B cell (primary cell): ENCODE measurements at regions not wholly inside any gene's neighbourhood (a gene's known extent, or its start where the extent isn't known, plus 50 kb on each side); places are given as distances from the start of the nearest gene placed in this dataset.

ENCODE experiments used
- ATAC-seq: fragments of 200-7000 bp; cut with Tn5 transposase; one replicate; pipeline ENCODE4 v1.10.0; 2021; ENCODE audit warnings: low read depth, mild to moderate bottlenecking, moderate number of reproducible peaks, moderate library complexity
- CTCF ChIA-PET: fragments of 350-600 bp; sonication (Branson Sonifier 250); formaldehyde crosslinking; loops from one replicate; lab custom pipeline; 2021; ENCODE audit warnings: antibody characterized with exemption, inconsistent platforms; lab: Charles Lee
- POLR2A ChIA-PET: fragments of 350-600 bp; sonication (Branson Sonifier 250); formaldehyde crosslinking; loops from one replicate; lab custom pipeline; 2021; ENCODE audit warnings: antibody characterized with exemption; lab: Charles Lee
- DNase-seq: peaks from one replicate; pipeline ENCODE4 v3.0.0; 2013
- H2AFZ ChIP-seq: 2 replicates; pipeline ENCODE4 v1.6.1; 2012; ENCODE audit warnings: mild to moderate bottlenecking, low read depth, low read length; ENCODE audit not compliant: insufficient read depth, poor library complexity, severe bottlenecking
- H3K27ac ChIP-seq, 2 donors: 1 replicate in 1 of 2; 2 replicates in 1 of 2; pipeline ENCODE4 v1.5.1; 2012 to 2013; ENCODE audit warnings: low read length in 2 of 2, mild to moderate bottlenecking in 2 of 2, moderate library complexity in 1 of 2
- H3K27me3 ChIP-seq, 4 experiments: fragments of 200-600 bp in 1 of 4; sonication (generic) in 1 of 4; replicated peaks in 1 of 4; 1 replicate in 2 of 4; 2 replicates in 2 of 4; pipeline versions ENCODE4 v1.6.1 to v1.7.0; 2013 to 2016; ENCODE audit warnings: low read length in 3 of 4, mild to moderate bottlenecking in 2 of 4, mixed read lengths in 1 of 4, moderate library complexity in 1 of 4; ENCODE audit not compliant: insufficient read depth in 4 of 4, control insufficient read depth in 3 of 4; ENCODE audit errors: control extremely low read depth in 1 of 4
- H3K36me3 ChIP-seq, 2 experiments: replicated peaks in 1 of 2; 1 replicate in 1 of 2; 2 replicates in 1 of 2; pipeline versions ENCODE4 v1.6.1 to v1.7.1; 2013; ENCODE audit warnings: low read length in 1 of 2; ENCODE audit not compliant: insufficient read depth in 2 of 2, control insufficient read depth in 1 of 2; ENCODE audit errors: control extremely low read depth in 1 of 2, extremely low read depth in 1 of 2
- H3K4me1 ChIP-seq, 2 donors: fragments of 200-600 bp in 1 of 2; sonication (generic) in 1 of 2; 1 replicate in 1 of 2; 2 replicates in 1 of 2; pipeline versions ENCODE4 v1.5.1 to v1.6.1; 2013 to 2017; ENCODE audit warnings: low read length in 2 of 2; ENCODE audit not compliant: control insufficient read depth in 2 of 2, insufficient read depth in 2 of 2
- H3K4me2 ChIP-seq: replicated peaks from 2 replicates; pipeline ENCODE3; 2012; ENCODE audit warnings: mild to moderate bottlenecking, low read depth, low read length; ENCODE audit not compliant: poor library complexity, severe bottlenecking
- H3K4me3 ChIP-seq, 5 experiments: fragments of 200-600 bp in 1 of 5; sonication (generic) in 1 of 5; 1 replicate in 3 of 5; 2 replicates in 2 of 5; pipeline versions ENCODE4 v1.5.1 to v1.7.0; 2011 to 2016; ENCODE audit warnings: low read length in 4 of 5, mild to moderate bottlenecking in 4 of 5, low read depth in 2 of 5, control low read depth in 1 of 5, moderate library complexity in 1 of 5; ENCODE audit not compliant: insufficient read depth in 1 of 5; ENCODE audit errors: control extremely low read depth in 1 of 5, extremely low read depth in 1 of 5
- H3K79me2 ChIP-seq: fragments of 200-600 bp; sonication (generic); one replicate; pipeline ENCODE4 v1.6.0; 2016; ENCODE audit warnings: low read length; ENCODE audit not compliant: control insufficient read depth, insufficient read depth
- H3K9ac ChIP-seq: fragments of 200-600 bp; sonication (generic); 2 replicates; pipeline ENCODE4 v1.6.1; 2017; ENCODE audit warnings: mild to moderate bottlenecking, low read length, moderate library complexity
- H3K9me3 ChIP-seq, 3 donors: one replicate each; pipeline versions ENCODE4 v1.6.1 to v1.7.1; 2013; ENCODE audit warnings: low read length in 2 of 3; ENCODE audit not compliant: control insufficient read depth in 2 of 3, insufficient read depth in 1 of 3; ENCODE audit errors: control extremely low read depth in 1 of 3
- H4K20me1 ChIP-seq: 2 replicates; pipeline ENCODE4 v1.6.0; 2012; ENCODE audit warnings: mild to moderate bottlenecking, low read length; ENCODE audit not compliant: insufficient read depth, control insufficient read depth, poor library complexity, severe bottlenecking
- H3K27ac Mint-ChIP-seq: one replicate; pipeline ENCODE4 v1.8.0; 2021; ENCODE audit warnings: mixed read lengths
- H3K27me3 Mint-ChIP-seq: one replicate; pipeline ENCODE4 v1.8.0; 2021; ENCODE audit warnings: mixed read lengths
- H3K4me1 Mint-ChIP-seq: one replicate; pipeline ENCODE4 v1.8.0; 2021; ENCODE audit warnings: mixed read lengths
- H3K4me3 Mint-ChIP-seq: one replicate; pipeline ENCODE4 v1.8.0; 2021; ENCODE audit warnings: mixed read lengths
- H3K9me3 Mint-ChIP-seq: one replicate; pipeline ENCODE4 v1.8.0; 2022; ENCODE audit warnings: mixed read lengths; ENCODE audit not compliant: insufficient read depth
- CTCF ChIP-seq: fragments of 200-600 bp; IDR thresholded peaks from one replicate; pipeline ENCODE4 v1.8.0; 2022; ENCODE audit warnings: antibody characterized with exemption, mild to moderate bottlenecking
- EZH2 ChIP-seq: IDR thresholded peaks from 2 replicates; pipeline ENCODE4 v1.6.1; 2012; ENCODE audit warnings: borderline replicate concordance, low read depth, mild to moderate bottlenecking, moderate library complexity, low read length; ENCODE audit not compliant: insufficient read depth, poor library complexity, severe bottlenecking
- WGBS: methylation state at CpG from one replicate; pipeline ENCODE4 v1.1.5; 2013; ENCODE audit warnings: missing lambda C conversion rate; ENCODE audit not compliant: insufficient coverage; 5-methylcytosine and 5-hydroxymethylcytosine counted together
- intact Hi-C: fragments of 100-400 bp; cut with micrococcal nuclease; formaldehyde crosslinking; loops from one replicate; pipeline ENCODE4 v1.10.0; 2022

GRCh38 chr1:239803781-239804180 lies 287.9 kb upstream of the FMN2 start:
- WGBS, result 81% methylated on average over 6 of the region's 6 CpGs

GRCh38 chr1:239804266-239804665 lies 287.4 kb upstream of the FMN2 start:
- Histone ChIP-seq H3K36me3 (no peaks in the 10 kb centered on the region), H3K27ac (no peak overlapping the region), H3K4me2 (no peak overlapping the region), H3K4me3 (no peak overlapping the region), H3K79me2 (no peaks in the 10 kb centered on the region), H3K9me3 (no peaks in the 10 kb centered on the region), H3K4me1 (no peaks in the 10 kb centered on the region), H2AFZ (no peak overlapping the region), H4K20me1 (no peaks in the 10 kb centered on the region), H3K27me3 (no peaks in the 10 kb centered on the region), H3K9ac (no peak overlapping the region)
- Mint-ChIP-seq H3K4me3 (no peak overlapping the region), H3K9me3 (no peaks in the 10 kb centered on the region), H3K27ac (no peak overlapping the region), H3K4me1 (no peaks in the 10 kb centered on the region), H3K27me3 (no peaks in the 10 kb centered on the region)
- WGBS, result 97% methylated on average over 4 of the region's 4 CpGs
- no peak for ATAC-seq
- ChIA-PET POLR2A (no interaction called here), CTCF (no interaction called here)
- intact Hi-C loops, result no loop called here
- TF ChIP-seq EZH2 (no peak), CTCF (no peak)
- DNase-seq, result no peak

More at GRCh38 chr1:239803781-239804180, 287.9 kb upstream of the FMN2 start:
- H3K4me2 ChIP-seq, result no peak overlapping the region
- H3K36me3 ChIP-seq, result no peaks in the 10 kb centered on the region
- ChIA-PET POLR2A (no interaction called here), CTCF (no interaction called here)
- no peak overlapping the region for H3K27ac ChIP-seq
- H3K9me3 ChIP-seq, result no peaks in the 10 kb centered on the region
- TF ChIP-seq EZH2 (no peak), CTCF (no peak)
- H3K27me3 ChIP-seq, result no peaks in the 10 kb centered on the region
- H3K9ac ChIP-seq, result no peak overlapping the region
- no peaks in the 10 kb centered on the region for H3K79me2 ChIP-seq
- Mint-ChIP-seq H3K9me3 (no peaks in the 10 kb centered on the region), H3K27ac (no peak overlapping the region), H3K4me3 (no peak overlapping the region), H3K4me1 (no peaks in the 10 kb centered on the region), H3K27me3 (no peaks in the 10 kb centered on the region)
- H3K4me3 ChIP-seq, result no peak overlapping the region
- no peaks in the 10 kb centered on the region for H3K4me1 ChIP-seq
- no peak for ATAC-seq
- H4K20me1 ChIP-seq, result no peaks in the 10 kb centered on the region
- no peak overlapping the region for H2AFZ ChIP-seq
- no peak for DNase-seq
- intact Hi-C loops, result no loop called here
